ENCODE measurements at regions not wholly inside any gene's neighbourhood (a gene's known extent, or its start where the extent isn't known, plus 50 kb on each side); places are given as distances from the start of the nearest gene placed in this dataset.
"Not testable (repeated sequence)": the region's sequence is repeated elsewhere in the genome, so short reads cannot be mapped to it uniquely, and the experiment has no call there.

DNA sequence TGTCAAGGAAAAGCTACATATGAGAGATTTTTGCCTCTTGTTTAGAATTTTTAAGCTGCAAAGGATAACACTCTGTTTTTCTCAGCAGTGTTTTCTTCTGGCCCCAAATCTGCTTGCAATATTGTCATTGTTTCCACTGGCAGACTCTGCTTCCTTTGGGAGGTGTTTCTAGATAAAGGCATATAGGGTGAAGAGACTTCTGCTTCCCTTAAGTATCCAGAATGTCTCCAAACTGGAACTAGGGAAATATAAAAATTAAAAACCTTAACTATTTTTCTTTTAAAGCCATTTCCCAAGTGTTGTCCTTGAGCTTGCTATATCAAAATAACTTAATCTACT lies 225.8 kb downstream of the CGGBP1 start:
- TF ChIP-seq, protein P1, sequence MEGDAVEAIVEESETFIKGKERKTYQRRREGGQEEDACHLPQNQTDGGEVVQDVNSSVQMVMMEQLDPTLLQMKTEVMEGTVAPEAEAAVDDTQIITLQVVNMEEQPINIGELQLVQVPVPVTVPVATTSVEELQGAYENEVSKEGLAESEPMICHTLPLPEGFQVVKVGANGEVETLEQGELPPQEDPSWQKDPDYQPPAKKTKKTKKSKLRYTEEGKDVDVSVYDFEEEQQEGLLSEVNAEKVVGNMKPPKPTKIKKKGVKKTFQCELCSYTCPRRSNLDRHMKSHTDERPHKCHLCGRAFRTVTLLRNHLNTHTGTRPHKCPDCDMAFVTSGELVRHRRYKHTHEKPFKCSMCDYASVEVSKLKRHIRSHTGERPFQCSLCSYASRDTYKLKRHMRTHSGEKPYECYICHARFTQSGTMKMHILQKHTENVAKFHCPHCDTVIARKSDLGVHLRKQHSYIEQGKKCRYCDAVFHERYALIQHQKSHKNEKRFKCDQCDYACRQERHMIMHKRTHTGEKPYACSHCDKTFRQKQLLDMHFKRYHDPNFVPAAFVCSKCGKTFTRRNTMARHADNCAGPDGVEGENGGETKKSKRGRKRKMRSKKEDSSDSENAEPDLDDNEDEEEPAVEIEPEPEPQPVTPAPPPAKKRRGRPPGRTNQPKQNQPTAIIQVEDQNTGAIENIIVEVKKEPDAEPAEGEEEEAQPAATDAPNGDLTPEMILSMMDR (conservative IDR thresholded peaks at IDR 0.05; ENCODE audit: low read depth, low read length) = no peak
- no peak for TF ChIP-seq EZH2 (IDR thresholded peaks at IDR 0.05; ENCODE audit: borderline replicate concordance, low read depth, low read length, poor library complexity, severe bottlenecking)
- no peak overlapping the region for H3K4me3 ChIP-seq (ENCODE audit: low read depth, low read length, poor library complexity, severe bottlenecking)
- H3K27ac ChIP-seq (ENCODE audit: low read depth, low read length, poor library complexity, severe bottlenecking) = peak overlapping the region; percentile 17
- H3K36me3 ChIP-seq (ENCODE audit: insufficient read depth, low read length, poor library complexity, severe bottlenecking) = peaks cover 1% of the 10 kb centered on the region
- BruUV-seq (replicated peaks) = no TSS peak
- H3K9me3 ChIP-seq (ENCODE audit: low read depth, low read length, poor library complexity, severe bottlenecking) = peaks cover under 1% of the 10 kb centered on the region
- ChIA-PET CTCF (no interaction called here), POLR2A (ENCODE audit: low non-redundant PET) (interaction anchor here (0.6 to 0.7 kb wide), 2 partner anchors 10 to 214 kb away, joined by 4 to 8 read pairs; no protein-coding TSS in a partner anchor)
- peaks cover 25% of the 10 kb centered on the region for H3K4me1 ChIP-seq (ENCODE audit: insufficient read depth, low read length, poor library complexity, severe bottlenecking)
- intact Hi-C loops (cut with micrococcal nuclease; ENCODE audit: unreplicated experiment) = no loop called here
- no peak for DNase-seq (ENCODE audit: low spot score)
- no peaks in the 10 kb centered on the region for H3K27me3 ChIP-seq (replicated peaks; ENCODE audit: insufficient read depth, low read depth, low read length, poor library complexity)

DNA sequence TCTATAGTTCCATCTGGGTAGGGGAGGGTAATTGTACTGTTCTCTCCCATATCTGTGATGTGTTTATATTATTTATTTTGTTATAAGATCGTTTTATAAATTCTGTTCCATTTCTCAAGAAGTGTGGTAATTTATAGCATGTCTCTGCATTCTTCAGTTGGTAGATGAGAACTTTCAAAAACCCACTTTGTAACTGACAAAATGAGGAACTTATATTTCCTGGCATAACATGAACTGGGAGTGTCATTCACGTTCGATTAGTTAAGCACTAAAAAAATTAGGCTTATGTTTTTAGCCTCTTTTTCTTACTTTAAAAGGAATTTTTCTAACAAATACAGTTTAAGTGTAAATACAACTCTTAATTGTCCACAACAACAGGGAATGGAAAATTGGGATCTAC lies 230.8 kb downstream of the CGGBP1 start:
- ChIA-PET POLR2A (ENCODE audit: low non-redundant PET) (no interaction called here), CTCF (no interaction called here)
- Histone ChIP-seq H3K36me3 (ENCODE audit: insufficient read depth, low read length, poor library complexity, severe bottlenecking) (peaks cover 22% of the 10 kb centered on the region), H3K9me3 (ENCODE audit: low read depth, low read length, poor library complexity, severe bottlenecking) (no peaks in the 10 kb centered on the region), H3K27me3 (replicated peaks; ENCODE audit: insufficient read depth, low read depth, low read length, poor library complexity) (no peaks in the 10 kb centered on the region), H3K27ac (ENCODE audit: low read depth, low read length, poor library complexity, severe bottlenecking) (no peak overlapping the region), H3K4me1 (ENCODE audit: insufficient read depth, low read length, poor library complexity, severe bottlenecking) (no peaks in the 10 kb centered on the region), H3K4me3 (ENCODE audit: low read depth, low read length, poor library complexity, severe bottlenecking) (no peak overlapping the region)
- intact Hi-C loops (cut with micrococcal nuclease; ENCODE audit: unreplicated experiment) = no loop called here
- TF ChIP-seq, protein P1 (conservative IDR thresholded peaks at IDR 0.05; ENCODE audit: low read depth, low read length) = no peak
- TF ChIP-seq EZH2 (IDR thresholded peaks at IDR 0.05; ENCODE audit: borderline replicate concordance, low read depth, low read length, poor library complexity, severe bottlenecking) = no peak
- no TSS peak for BruUV-seq (replicated peaks)
- DNase-seq (ENCODE audit: low spot score) = no peak

DNA sequence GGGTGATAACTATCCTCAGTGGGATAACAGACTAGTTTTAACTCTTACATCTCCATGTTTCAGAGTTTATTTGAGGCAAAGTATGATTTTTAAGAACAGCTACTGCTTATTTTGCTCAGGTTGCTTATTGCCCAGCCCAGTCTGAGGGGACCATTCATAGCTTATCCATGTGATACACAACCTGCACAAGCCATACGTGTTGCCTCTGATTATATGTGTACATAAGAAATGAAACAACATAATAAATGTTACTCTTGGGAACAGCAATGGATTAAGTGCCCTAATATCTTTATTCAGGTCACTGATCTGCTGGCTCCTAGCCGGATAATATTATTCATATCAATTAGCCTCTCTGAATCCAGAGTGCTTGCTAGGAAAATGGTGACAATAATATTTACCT lies 236.2 kb downstream of the CGGBP1 start:
- H3K4me1 ChIP-seq (ENCODE audit: insufficient read depth, low read length, poor library complexity, severe bottlenecking) = no peaks in the 10 kb centered on the region
- H3K27me3 ChIP-seq (replicated peaks; ENCODE audit: insufficient read depth, low read depth, low read length, poor library complexity) = no peaks in the 10 kb centered on the region
- TF ChIP-seq, protein P1 (conservative IDR thresholded peaks at IDR 0.05; ENCODE audit: low read depth, low read length) = no peak
- TF ChIP-seq EZH2 (IDR thresholded peaks at IDR 0.05; ENCODE audit: borderline replicate concordance, low read depth, low read length, poor library complexity, severe bottlenecking) = no peak
- H3K9me3 ChIP-seq (ENCODE audit: low read depth, low read length, poor library complexity, severe bottlenecking) = no peaks in the 10 kb centered on the region
- peaks cover 22% of the 10 kb centered on the region for H3K36me3 ChIP-seq (ENCODE audit: insufficient read depth, low read length, poor library complexity, severe bottlenecking)
- POLR2A ChIA-PET (ENCODE audit: low non-redundant PET) = interaction anchor here (0.6 kb wide), 1 partner anchor 11 kb away, joined by 8 read pairs; no protein-coding TSS in a partner anchor
- H3K4me3 ChIP-seq (ENCODE audit: low read depth, low read length, poor library complexity, severe bottlenecking) = no peak overlapping the region
- no peak overlapping the region for H3K27ac ChIP-seq (ENCODE audit: low read depth, low read length, poor library complexity, severe bottlenecking)
- intact Hi-C loops (cut with micrococcal nuclease; ENCODE audit: unreplicated experiment) = no loop called here
- CTCF ChIA-PET = no interaction called here
- DNase-seq (ENCODE audit: low spot score) = no peak
- no TSS peak for BruUV-seq (replicated peaks)

DNA sequence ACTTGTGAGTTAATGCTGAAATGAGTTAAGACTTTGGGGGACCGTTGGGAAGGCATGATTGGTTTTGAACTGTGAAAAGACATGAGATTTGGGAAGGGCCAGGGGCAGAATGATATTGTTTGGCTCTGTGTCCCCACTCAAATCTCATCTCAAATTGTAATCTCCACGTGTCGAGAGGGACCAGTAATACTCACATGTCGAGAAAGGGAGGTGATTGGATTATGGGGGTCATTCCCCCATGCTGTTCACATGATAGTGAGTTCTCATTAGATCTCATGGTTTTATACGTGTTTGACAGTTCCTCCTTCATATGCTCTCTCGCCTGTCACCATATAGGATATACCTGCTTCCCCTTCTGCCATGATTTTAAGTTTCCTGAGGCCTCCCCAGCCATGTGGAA lies 245.3 kb downstream of the CGGBP1 start:
- intact Hi-C loops (cut with micrococcal nuclease; ENCODE audit: unreplicated experiment); BruUV-seq (replicated peaks); H3K4me3 ChIP-seq (ENCODE audit: low read depth, low read length, poor library complexity, severe bottlenecking); H3K27me3 ChIP-seq (replicated peaks; ENCODE audit: insufficient read depth, low read depth, low read length, poor library complexity); H3K36me3 ChIP-seq (ENCODE audit: insufficient read depth, low read length, poor library complexity, severe bottlenecking); H3K27ac ChIP-seq (ENCODE audit: low read depth, low read length, poor library complexity, severe bottlenecking); POLR2A ChIA-PET (ENCODE audit: low non-redundant PET); H3K4me1 ChIP-seq (ENCODE audit: insufficient read depth, low read length, poor library complexity, severe bottlenecking); DNase-seq (ENCODE audit: low spot score); CTCF ChIA-PET: not testable (repeated sequence)
- peaks cover 29% of the 10 kb centered on the region for H3K9me3 ChIP-seq (ENCODE audit: low read depth, low read length, poor library complexity, severe bottlenecking)
